Stomach (tissue), 8 donors: ENCODE measurements at regions not wholly inside any gene's neighbourhood (a gene's known extent, or its start where the extent isn't known, plus 50 kb on each side); places are given as distances from the start of the nearest gene placed in this dataset.

Source experiments
- DNase-seq, 2 donors: peaks; one replicate each; pipeline versions ENCODE4 v3.0.0 to v3.0.0-alpha.2; 2013 to 2019
- H3K27ac ChIP-seq, 5 donors: fragments of 200-600 bp in 4 of 5; sonication (generic) in 4 of 5; one replicate each; pipeline ENCODE4 v1.5.1; 2013 to 2019; ENCODE audit warnings: mild to moderate bottlenecking in 1 of 5, moderate library complexity in 1 of 5
- H3K27me3 ChIP-seq, 3 donors: fragments of 200-600 bp; sonication (generic); one replicate each; pipeline ENCODE4 v1.5.1; 2017 to 2019; ENCODE audit warnings: mixed run types in 1 of 3
- H3K36me3 ChIP-seq, 4 donors: fragments of 200-600 bp; sonication (generic); 1 replicate in 3 of 4; 2 replicates in 1 of 4; pipeline ENCODE4 v1.5.1; 2016 to 2019
- H3K4me1 ChIP-seq, 4 donors: fragments of 200-600 bp; sonication (generic); one replicate each; pipeline ENCODE4 v1.5.1; 2016 to 2019
- H3K4me3 ChIP-seq, 4 donors: fragments of 200-600 bp; sonication (generic) in 3 of 4; one replicate each; pipeline ENCODE4 v1.5.1; 2016 to 2019; ENCODE audit warnings: mild to moderate bottlenecking in 1 of 4
- H3K9me3 ChIP-seq, 4 donors: fragments of 200-600 bp; sonication (generic); one replicate each; pipeline ENCODE4 v1.5.1; 2016 to 2019
- CTCF ChIP-seq, 7 experiments: fragments of 450-650 bp in 4 of 7; fragments of 200-600 bp in 3 of 7; sonication (generic) in 3 of 7; IDR thresholded peaks; one replicate each; pipeline ENCODE4 v1.5.1; 2016 to 2019; ENCODE audit warnings: antibody characterized with exemption in 7 of 7, control low read depth in 2 of 7, mild to moderate bottlenecking in 1 of 7
- EP300 ChIP-seq: sonication (generic); formaldehyde crosslinking; IDR thresholded peaks from one replicate; pipeline ENCODE4 v1.6.1; 2017; ENCODE audit warnings: antibody characterized with exemption
- POLR2A ChIP-seq, 4 donors: fragments of 450-650 bp; IDR thresholded peaks; one replicate each; pipeline ENCODE4 v1.6.1; 2016; ENCODE audit warnings: antibody characterized with exemption in 4 of 4, control low read depth in 2 of 4, mild to moderate bottlenecking in 1 of 4, moderate library complexity in 1 of 4
- POLR2AphosphoS5 ChIP-seq, 3 donors: sonication (generic); formaldehyde crosslinking; IDR thresholded peaks; one replicate each; pipeline ENCODE4 v1.6.1; 2016; ENCODE audit warnings: antibody characterized with exemption in 3 of 3
- WGBS, 5 donors: extraction: QIAGEN DNeasy Blood & Tissue Kit in 3 of 5; methylation state at CpG; one replicate each; pipeline versions ENCODE4 v1.1.5 to v1.1.7; 2013 to 2018; 5-methylcytosine and 5-hydroxymethylcytosine counted together
- intact Hi-C: fragments of 100-400 bp; cut with DNase I; formaldehyde crosslinking; loops from one replicate; pipeline ENCODE4 v1.15.1; 2023; ENCODE audit warnings: low total_unique reads
- donor health status: healthy with polysubstance abuse.
- donor health status: Bipolar disorder and iron deficiency.
- donor health status: healthy.

- no peak for DNase-seq
- TF ChIP-seq POLR2A (IDR thresholded peaks at IDR 0.05), result no peak
- no peak for TF ChIP-seq POLR2AphosphoS5 (IDR thresholded peaks at IDR 0.05)
- no peak for TF ChIP-seq CTCF (IDR thresholded peaks at IDR 0.05)
- TF ChIP-seq EP300, result no peak
- peaks cover 0 to 4% (median 0%) of the 10 kb centered on the region in 4 donors for H3K9me3 ChIP-seq
- WGBS, 5 donors, result 47 to 76% (median 60%) methylated on average over 4 of the region's 4 CpGs
- no peak overlapping the region for H3K4me3 ChIP-seq
- H3K36me3 ChIP-seq, result no peaks in the 10 kb centered on the region
- H3K4me1 ChIP-seq, result no peaks in the 10 kb centered on the region
- H3K27me3 ChIP-seq, result no peaks in the 10 kb centered on the region
- no peak overlapping the region for H3K27ac ChIP-seq
- intact Hi-C loops, result no loop called here
Measured at GRCh38 chr1:105492921-105493320, 1563.6 kb upstream of the PRMT6 start.

GRCh38 chr1:105516068-105516467, 1540.4 kb upstream of the PRMT6 start:
- no peaks in the 10 kb centered on the region for H3K36me3 ChIP-seq
- no peaks in the 10 kb centered on the region for H3K4me1 ChIP-seq
- H3K27ac ChIP-seq, result no peak overlapping the region
- H3K4me3 ChIP-seq, result no peak overlapping the region
- intact Hi-C loops, result no loop called here
- no peaks in the 10 kb centered on the region for H3K27me3 ChIP-seq
- 0 to 78% (median 72%) methylated on average over 1 of the region's 1 CpG for WGBS, 5 donors
- no peak for DNase-seq
- TF ChIP-seq CTCF (IDR thresholded peaks at IDR 0.05), result no peak
- TF ChIP-seq POLR2A (IDR thresholded peaks at IDR 0.05), result no peak
- TF ChIP-seq POLR2AphosphoS5 (IDR thresholded peaks at IDR 0.05), result no peak
- no peak for TF ChIP-seq EP300
- no peaks in the 10 kb centered on the region for H3K9me3 ChIP-seq

- no peak for DNase-seq
- no peaks in the 10 kb centered on the region for H3K27me3 ChIP-seq
- H3K9me3 ChIP-seq, result peaks cover 0 to 12% (median 6%) of the 10 kb centered on the region in 4 donors
- no peaks in the 10 kb centered on the region for H3K4me1 ChIP-seq
- no peak for TF ChIP-seq CTCF (IDR thresholded peaks at IDR 0.05)
- no peak for TF ChIP-seq POLR2AphosphoS5 (IDR thresholded peaks at IDR 0.05)
- TF ChIP-seq POLR2A (IDR thresholded peaks at IDR 0.05), result no peak
- no peak for TF ChIP-seq EP300
- no peak overlapping the region for H3K4me3 ChIP-seq
- intact Hi-C loops, result no loop called here
- no peaks in the 10 kb centered on the region for H3K36me3 ChIP-seq
- 84 to 90% (median 87%) methylated on average over 3 of the region's 3 CpGs for WGBS, 5 donors
- no peak overlapping the region for H3K27ac ChIP-seq
Measured at GRCh38 chr1:105533996-105534395, 1522.5 kb upstream of the PRMT6 start.

GRCh38 chr1:105544475-105544874, 1512.0 kb upstream of the PRMT6 start:
- H3K4me3 ChIP-seq, result no peak overlapping the region
- no peaks in the 10 kb centered on the region for H3K36me3 ChIP-seq
- no peaks in the 10 kb centered on the region for H3K27me3 ChIP-seq
- WGBS, 5 donors, result 64 to 89% (median 73%) methylated on average over 1 of the region's 1 CpG
- no peaks in the 10 kb centered on the region for H3K4me1 ChIP-seq
- intact Hi-C loops, result no loop called here
- no peak overlapping the region for H3K27ac ChIP-seq
- DNase-seq, result no peak
- TF ChIP-seq CTCF (IDR thresholded peaks at IDR 0.05), result no peak
- no peak for TF ChIP-seq POLR2AphosphoS5 (IDR thresholded peaks at IDR 0.05)
- TF ChIP-seq EP300, result no peak
- no peaks in the 10 kb centered on the region for H3K9me3 ChIP-seq
